B cell (primary cell): ENCODE measurements at regions not wholly inside any gene's neighbourhood (a gene's known extent, or its start where the extent isn't known, plus 50 kb on each side); places are given as distances from the start of the nearest gene placed in this dataset.

ENCODE experiments used
- EZH2 ChIP-seq: IDR thresholded peaks from 2 replicates; pipeline ENCODE4 v1.6.1; 2012; ENCODE audit warnings: borderline replicate concordance, low read depth, mild to moderate bottlenecking, moderate library complexity, low read length; ENCODE audit not compliant: insufficient read depth, poor library complexity, severe bottlenecking
- TF ChIP-seq, protein P1 (sequence below): fragments of 200-600 bp; IDR thresholded peaks from one replicate; pipeline ENCODE4 v1.8.0; 2022; ENCODE audit warnings: antibody characterized with exemption, mild to moderate bottlenecking

DNA sequence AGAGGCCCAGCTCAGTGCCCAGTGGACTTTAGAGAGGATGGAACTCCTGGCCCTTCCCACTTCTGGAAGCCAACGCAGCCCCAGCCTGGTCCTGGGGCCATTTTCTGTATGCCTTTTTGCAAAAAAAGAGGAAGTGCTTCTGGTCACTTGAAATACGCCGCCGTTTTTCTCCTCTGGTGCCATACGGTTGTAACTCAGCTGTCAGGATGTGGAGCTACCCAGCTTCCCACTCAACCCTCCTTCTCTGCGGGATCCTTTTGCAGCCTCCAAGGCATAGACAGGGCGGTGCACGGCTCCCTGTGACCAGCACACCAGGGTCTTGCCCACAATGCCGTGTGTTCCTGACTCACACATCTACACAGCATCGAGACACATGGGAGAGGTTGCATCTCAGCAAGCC, 369.6 kb downstream of the TCERG1L start:
- TF ChIP-seq, protein P1, sequence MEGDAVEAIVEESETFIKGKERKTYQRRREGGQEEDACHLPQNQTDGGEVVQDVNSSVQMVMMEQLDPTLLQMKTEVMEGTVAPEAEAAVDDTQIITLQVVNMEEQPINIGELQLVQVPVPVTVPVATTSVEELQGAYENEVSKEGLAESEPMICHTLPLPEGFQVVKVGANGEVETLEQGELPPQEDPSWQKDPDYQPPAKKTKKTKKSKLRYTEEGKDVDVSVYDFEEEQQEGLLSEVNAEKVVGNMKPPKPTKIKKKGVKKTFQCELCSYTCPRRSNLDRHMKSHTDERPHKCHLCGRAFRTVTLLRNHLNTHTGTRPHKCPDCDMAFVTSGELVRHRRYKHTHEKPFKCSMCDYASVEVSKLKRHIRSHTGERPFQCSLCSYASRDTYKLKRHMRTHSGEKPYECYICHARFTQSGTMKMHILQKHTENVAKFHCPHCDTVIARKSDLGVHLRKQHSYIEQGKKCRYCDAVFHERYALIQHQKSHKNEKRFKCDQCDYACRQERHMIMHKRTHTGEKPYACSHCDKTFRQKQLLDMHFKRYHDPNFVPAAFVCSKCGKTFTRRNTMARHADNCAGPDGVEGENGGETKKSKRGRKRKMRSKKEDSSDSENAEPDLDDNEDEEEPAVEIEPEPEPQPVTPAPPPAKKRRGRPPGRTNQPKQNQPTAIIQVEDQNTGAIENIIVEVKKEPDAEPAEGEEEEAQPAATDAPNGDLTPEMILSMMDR, result no peak
- TF ChIP-seq EZH2, result no peak
